Thymus (tissue), 11 donors: ENCODE measurements at regions not wholly inside any gene's neighbourhood (a gene's known extent, or its start where the extent isn't known, plus 50 kb on each side); places are given as distances from the start of the nearest gene placed in this dataset.
"Not testable (repeated sequence)": the region's sequence is repeated elsewhere in the genome, so short reads cannot be mapped to it uniquely, and the experiment has no call there.

ENCODE experiments used
- DNase-seq, 9 donors: peaks; one replicate each; pipeline ENCODE4 v3.0.0-alpha.2; 2013; ENCODE audit warnings: low spot score in 9 of 9, low read depth in 6 of 9, missing footprints in 1 of 9
- H3K27ac ChIP-seq, 2 donors: one replicate each; pipeline ENCODE4 v1.5.1; 2013; ENCODE audit warnings: control low read depth in 1 of 2, low read depth in 1 of 2, low read length in 1 of 2, mild to moderate bottlenecking in 1 of 2, moderate library complexity in 1 of 2
- H3K27me3 ChIP-seq, 2 donors: one replicate each; pipeline ENCODE4 v1.5.1; 2013; ENCODE audit warnings: low read length in 1 of 2; ENCODE audit not compliant: control insufficient read depth in 2 of 2, insufficient read depth in 1 of 2
- H3K36me3 ChIP-seq, 2 donors: one replicate each; pipeline ENCODE4 v1.5.1; 2013; ENCODE audit warnings: low read length in 1 of 2, mild to moderate bottlenecking in 1 of 2, moderate library complexity in 1 of 2; ENCODE audit not compliant: control insufficient read depth in 2 of 2, insufficient read depth in 2 of 2
- H3K4me1 ChIP-seq, 2 donors: one replicate each; pipeline ENCODE4 v1.5.1; 2013; ENCODE audit warnings: low read length in 2 of 2; ENCODE audit not compliant: control insufficient read depth in 2 of 2, insufficient read depth in 2 of 2
- H3K4me3 ChIP-seq, 2 donors: one replicate each; pipeline ENCODE4 v1.5.1; 2013; ENCODE audit warnings: low read length in 2 of 2, control low read depth in 1 of 2, mild to moderate bottlenecking in 1 of 2
- H3K9me3 ChIP-seq, 2 donors: one replicate each; pipeline ENCODE4 v1.5.1; 2013; ENCODE audit warnings: low read length in 1 of 2, mild to moderate bottlenecking in 1 of 2; ENCODE audit not compliant: control insufficient read depth in 2 of 2, insufficient read depth in 1 of 2
- WGBS: extraction: QIAGEN DNeasy Blood & Tissue Kit; methylation state at CpG from one replicate; pipeline ENCODE4 v1.1.7; 2013; 5-methylcytosine and 5-hydroxymethylcytosine counted together
- donor health status: healthy.

DNA sequence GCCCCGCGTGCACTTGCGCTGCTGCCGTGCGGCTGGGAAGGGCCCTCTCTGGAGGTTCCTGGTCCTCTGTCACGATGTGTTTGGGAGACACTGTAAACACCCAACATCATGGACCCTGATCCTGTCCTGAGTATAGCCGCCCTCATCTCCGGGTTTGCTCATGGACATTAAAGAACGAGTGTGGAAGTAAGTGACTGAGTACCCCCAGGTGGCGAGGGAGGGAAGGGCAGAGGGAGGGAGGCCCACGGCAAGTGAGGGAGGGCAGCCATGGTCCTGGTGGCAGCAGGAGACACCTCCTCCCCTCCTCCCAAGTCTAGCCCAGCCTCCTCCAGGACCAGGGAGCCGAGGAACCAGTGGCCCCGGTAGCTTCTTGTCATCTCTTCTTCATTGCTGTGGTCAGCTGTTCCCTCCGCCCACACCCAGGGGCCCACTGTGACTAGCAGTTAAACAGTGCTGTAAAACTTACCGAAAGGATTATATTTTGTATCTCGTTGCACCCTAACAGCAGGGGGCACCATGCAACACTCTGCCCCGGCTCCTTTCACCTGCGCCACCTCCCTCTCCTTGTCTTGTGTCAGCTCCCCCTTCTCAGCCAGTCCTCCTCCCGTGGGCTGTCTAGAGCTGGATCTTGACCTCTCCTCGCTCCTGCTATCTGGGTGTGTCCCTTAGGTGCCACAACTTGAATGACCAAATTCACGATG is 566.5 kb upstream of the B3GAT1 start:
- no peak for DNase-seq
- no peak overlapping the region for H3K27ac ChIP-seq
- no peaks in the 10 kb centered on the region for H3K36me3 ChIP-seq
- H3K4me1 ChIP-seq: no peaks in the 10 kb centered on the region
- 85% methylated on average over 21 of the region's 21 CpGs for WGBS
- H3K9me3 ChIP-seq: no peaks in the 10 kb centered on the region
- no peaks in the 10 kb centered on the region for H3K27me3 ChIP-seq
- no peak overlapping the region for H3K4me3 ChIP-seq

GRCh38 chr11:134976551-134976950 is 564.5 kb upstream of the B3GAT1 start:
- DNase-seq: no peak
- no peaks in the 10 kb centered on the region for H3K36me3 ChIP-seq
- no peak overlapping the region for H3K27ac ChIP-seq
- H3K9me3 ChIP-seq: no peaks in the 10 kb centered on the region
- H3K27me3 ChIP-seq: no peaks in the 10 kb centered on the region
- H3K4me1 ChIP-seq: no peaks in the 10 kb centered on the region
- 85% methylated on average over 7 of the region's 7 CpGs for WGBS
- H3K4me3 ChIP-seq: no peak overlapping the region

DNA sequence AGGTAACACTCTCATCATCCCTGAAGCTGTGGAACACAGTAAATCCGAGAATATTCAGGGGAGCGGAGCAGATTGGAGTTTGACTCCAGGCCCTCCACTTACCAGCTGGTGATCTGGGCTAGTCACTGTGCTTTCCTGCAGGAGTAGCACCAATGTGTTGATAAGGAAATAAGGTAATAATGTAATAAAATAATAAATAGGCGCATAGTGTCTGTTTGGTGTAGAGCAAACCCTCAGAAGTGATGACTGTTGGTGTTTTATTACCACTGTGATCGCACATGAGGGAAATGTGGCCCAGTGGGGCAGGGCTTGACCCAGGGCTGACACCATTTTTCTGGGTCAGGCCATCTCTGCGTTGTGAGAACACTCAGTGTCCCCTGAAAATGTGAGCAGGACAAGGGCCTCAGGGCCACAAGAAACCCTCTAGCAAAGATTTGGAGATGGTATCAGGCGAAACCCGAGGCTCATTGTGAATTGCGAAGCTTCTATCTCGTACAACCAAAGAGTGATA is 563.9 kb upstream of the B3GAT1 start:
- no peak for DNase-seq
- H3K4me1 ChIP-seq: no peaks in the 10 kb centered on the region
- H3K4me3 ChIP-seq: no peak overlapping the region
- no peaks in the 10 kb centered on the region for H3K9me3 ChIP-seq
- no peaks in the 10 kb centered on the region for H3K36me3 ChIP-seq
- no peaks in the 10 kb centered on the region for H3K27me3 ChIP-seq
- H3K27ac ChIP-seq: no peak overlapping the region
- 74% methylated on average over 9 of the region's 9 CpGs for WGBS

DNA sequence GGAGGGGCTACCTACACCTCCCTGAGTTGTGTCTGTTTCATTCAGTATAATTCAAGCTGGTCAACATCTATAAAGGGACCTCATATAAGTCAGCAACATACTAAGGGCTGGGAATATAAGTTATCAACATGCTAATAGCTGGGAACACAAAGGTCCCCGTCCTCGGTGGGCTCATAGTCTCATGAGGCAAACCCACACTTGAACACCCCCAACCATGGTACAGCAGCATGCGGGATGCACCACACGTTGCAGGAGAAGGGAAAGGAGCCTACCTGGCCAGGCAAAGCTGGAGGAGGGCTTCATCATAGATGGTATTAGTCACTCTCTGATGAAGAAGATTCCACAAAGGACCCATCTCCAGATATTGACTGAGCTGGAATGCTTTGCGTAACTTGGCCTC is 561.8 kb upstream of the B3GAT1 start:
- Histone ChIP-seq H3K4me1 (no peaks in the 10 kb centered on the region), H3K36me3 (no peaks in the 10 kb centered on the region), H3K27ac (no peak overlapping the region), H3K4me3 (no peak overlapping the region), H3K27me3 (no peaks in the 10 kb centered on the region), H3K9me3 (no peaks in the 10 kb centered on the region)
- WGBS: 94% methylated on average over 5 of the region's 5 CpGs
- DNase-seq: no peak

GRCh38 chr11:134971381-134971780 is 559.3 kb upstream of the B3GAT1 start:
- Histone ChIP-seq H3K4me3 (no peak overlapping the region), H3K27me3 (no peaks in the 10 kb centered on the region), H3K4me1 (no peaks in the 10 kb centered on the region), H3K9me3 (no peaks in the 10 kb centered on the region), H3K36me3 (no peaks in the 10 kb centered on the region), H3K27ac (no peak overlapping the region)
- WGBS: 88% methylated on average over 8 of the region's 8 CpGs
- no peak for DNase-seq

- Histone ChIP-seq H3K4me1 (no peaks in the 10 kb centered on the region), H3K4me3 (no peak overlapping the region), H3K9me3 (no peaks in the 10 kb centered on the region), H3K27ac (no peak overlapping the region), H3K36me3 (no peaks in the 10 kb centered on the region), H3K27me3 (no peaks in the 10 kb centered on the region)
- 91% methylated on average over 2 of the region's 2 CpGs for WGBS
- no peak for DNase-seq
These were observed 555.7 kb upstream of the B3GAT1 start for GRCh38 chr11:134967746-134968145.

DNA sequence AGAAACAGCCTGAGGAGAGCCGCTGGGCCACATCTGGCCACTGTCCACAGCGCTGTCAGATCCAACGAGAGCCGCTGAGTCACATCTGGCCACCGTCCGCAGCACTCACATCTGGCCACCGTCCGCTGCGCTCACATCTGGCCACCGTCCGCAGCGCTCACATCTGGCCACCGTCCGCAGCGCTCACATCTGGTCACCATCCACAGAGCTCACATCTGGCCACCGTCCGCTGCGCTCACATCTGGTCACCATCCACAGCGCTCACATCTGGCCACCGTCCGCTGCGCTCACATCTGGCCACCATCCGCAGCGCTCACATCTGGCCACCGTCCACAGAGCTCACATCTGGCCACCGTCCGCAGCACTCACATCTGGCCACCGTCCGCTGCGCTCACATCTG is 549.3 kb upstream of the B3GAT1 start:
- 97% methylated on average over 30 of the region's 30 CpGs for WGBS
- not testable (repeated sequence) for H3K9me3 ChIP-seq, H3K27ac ChIP-seq, H3K27me3 ChIP-seq, H3K4me3 ChIP-seq, H3K36me3 ChIP-seq, DNase-seq, H3K4me1 ChIP-seq

GRCh38 chr11:134958870-134959269 is 546.8 kb upstream of the B3GAT1 start:
- WGBS: 94% methylated on average over 8 of the region's 8 CpGs
- H3K27ac ChIP-seq: no peak overlapping the region
- no peak overlapping the region for H3K4me3 ChIP-seq
- no peaks in the 10 kb centered on the region for H3K9me3 ChIP-seq
- H3K27me3 ChIP-seq: no peaks in the 10 kb centered on the region
- H3K36me3 ChIP-seq: no peaks in the 10 kb centered on the region
- H3K4me1 ChIP-seq: no peaks in the 10 kb centered on the region
- DNase-seq: no peak

DNA sequence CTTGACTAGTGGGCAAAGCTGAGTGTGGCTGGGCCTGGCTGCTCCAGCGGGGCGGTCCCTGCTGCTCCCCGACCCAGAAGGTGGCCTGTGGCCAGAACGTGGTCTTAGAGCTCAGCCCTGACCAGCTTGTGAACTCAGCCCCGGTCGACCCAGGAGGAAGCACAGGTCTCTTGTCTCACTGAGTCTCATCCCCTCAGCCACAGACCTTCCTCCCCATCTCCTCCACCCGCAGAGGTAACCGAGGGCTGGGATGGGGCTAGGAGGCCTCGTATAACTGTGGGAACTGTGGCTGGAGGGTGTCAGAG is 546.2 kb upstream of the B3GAT1 start:
- DNase-seq: no peak
- Histone ChIP-seq H3K27ac (no peak overlapping the region), H3K4me3 (no peak overlapping the region), H3K9me3 (no peaks in the 10 kb centered on the region), H3K27me3 (no peaks in the 10 kb centered on the region), H3K4me1 (no peaks in the 10 kb centered on the region), H3K36me3 (no peaks in the 10 kb centered on the region)
- WGBS: 87% methylated on average over 9 of the region's 9 CpGs
